IMR-90 (cell line): ENCODE measurements at regions not wholly inside any gene's neighbourhood (a gene's known extent, or its start where the extent isn't known, plus 50 kb on each side); places are given as distances from the start of the nearest gene placed in this dataset.

Experiments
- ATAC-seq: fragments of 200-7000 bp; cut with Tn5 transposase; 2 replicates; pipeline ENCODE4 v1.9.1; 2020; ENCODE audit warnings: low read depth, mild to moderate bottlenecking, moderate library complexity
- BruUV-seq: library from RNA; stranded (reverse); fragments of 400-500 nt; replicated peaks from 2 replicates; lab custom pipeline; 2021; lab: Mats Ljungman, UMichigan
- CTCF ChIA-PET: fragments of 300-600 bp; formaldehyde crosslinking; extraction: SDS; loops from one replicate; lab custom pipeline; 2021; ENCODE audit warnings: antibody characterized with exemption; lab: Yijun Ruan, JAX
- POLR2A ChIA-PET: fragments of 300-600 bp; sonication (Branson Sonifier 250); formaldehyde crosslinking; loops from one replicate; lab custom pipeline; 2022; ENCODE audit warnings: antibody characterized with exemption; ENCODE audit not compliant: unreplicated experiment; lab: Charles Lee
- DNase-seq: peaks from one replicate; pipeline ENCODE4 v3.0.0; 2013
- H2AFZ ChIP-seq: replicated peaks from 2 replicates; pipeline ENCODE3; 2013; ENCODE audit warnings: low read length, mild to moderate bottlenecking; ENCODE audit not compliant: poor library complexity
- H2AK5ac ChIP-seq: 2 replicates; pipeline ENCODE4 v1.6.1; 2013; ENCODE audit warnings: low read depth, low read length, inconsistent platforms
- H2AK9ac ChIP-seq: replicated peaks from 2 replicates; pipeline ENCODE3; 2013; ENCODE audit warnings: mild to moderate bottlenecking, low read depth, low read length, moderate library complexity; ENCODE audit not compliant: poor library complexity
- H2BK120ac ChIP-seq: 2 replicates; pipeline ENCODE4 v1.6.1; 2013; ENCODE audit warnings: low read depth, low read length, inconsistent platforms
- H2BK15ac ChIP-seq: 3 replicates; pipeline ENCODE4 v1.6.1; 2013; ENCODE audit warnings: low read depth, low read length, inconsistent platforms
- H2BK20ac ChIP-seq: 2 replicates; pipeline ENCODE4 v1.6.1; 2013; ENCODE audit warnings: low read depth, mild to moderate bottlenecking, inconsistent platforms, low read length, moderate library complexity
- H2BK5ac ChIP-seq: 2 replicates; pipeline ENCODE4 v1.6.1; 2013; ENCODE audit warnings: mild to moderate bottlenecking, low read depth, low read length, inconsistent platforms; ENCODE audit not compliant: poor library complexity, severe bottlenecking
- H3K14ac ChIP-seq: replicated peaks from 2 replicates; pipeline ENCODE4 v1.6.1; 2013; ENCODE audit warnings: low read depth, low read length, inconsistent platforms
- H3K18ac ChIP-seq: 2 replicates; pipeline ENCODE4 v1.6.1; 2013; ENCODE audit warnings: low read depth, low read length, control low read depth
- H3K23ac ChIP-seq: 2 replicates; pipeline ENCODE4 v1.6.1; 2013; ENCODE audit warnings: low read depth, low read length, inconsistent platforms
- H3K27ac ChIP-seq: 2 replicates; pipeline ENCODE4 v1.5.1; 2013; ENCODE audit warnings: mild to moderate bottlenecking, control low read depth, low read length; ENCODE audit not compliant: insufficient read depth
- H3K27me3 ChIP-seq: 2 replicates; pipeline ENCODE4 v1.6.1; 2013; ENCODE audit warnings: low read length; ENCODE audit not compliant: control insufficient read depth, insufficient read depth
- H3K36me3 ChIP-seq: 2 replicates; pipeline ENCODE4 v1.6.1; 2013; ENCODE audit warnings: low read length, mixed read lengths; ENCODE audit not compliant: control insufficient read depth, insufficient read depth
- H3K4ac ChIP-seq: 2 replicates; pipeline ENCODE4 v1.6.1; 2013; ENCODE audit warnings: low read depth, low read length, inconsistent platforms
- H3K4me1 ChIP-seq: 2 replicates; pipeline ENCODE4 v1.6.1; 2013; ENCODE audit warnings: low read length, mixed read lengths; ENCODE audit not compliant: control insufficient read depth, insufficient read depth
- H3K4me2 ChIP-seq: 2 replicates; pipeline ENCODE4 v1.6.1; 2013; ENCODE audit warnings: low read depth, mild to moderate bottlenecking, control low read depth, low read length, moderate library complexity
- H3K4me3 ChIP-seq: 2 replicates; pipeline ENCODE4 v1.5.1; 2013; ENCODE audit warnings: low read depth, mild to moderate bottlenecking, control low read depth, low read length, moderate library complexity; ENCODE audit not compliant: insufficient read depth
- H3K56ac ChIP-seq: 2 replicates; pipeline ENCODE4 v1.6.1; 2013; ENCODE audit warnings: low read length, inconsistent platforms; ENCODE audit not compliant: insufficient read depth; ENCODE audit errors: extremely low read depth
- H3K79me1 ChIP-seq, 2 experiments: 2 replicates each; pipeline ENCODE4 v1.6.1; 2013; ENCODE audit warnings: low read length in 2 of 2, inconsistent platforms in 1 of 2, low read depth in 1 of 2
- H3K9ac ChIP-seq: 2 replicates; pipeline ENCODE4 v1.6.1; 2013; ENCODE audit warnings: low read depth, low read length, control low read depth
- H3K9me1 ChIP-seq: 2 replicates; pipeline ENCODE4 v1.6.1; 2013; ENCODE audit warnings: low read length, inconsistent platforms; ENCODE audit not compliant: insufficient read depth
- H3K9me3 ChIP-seq: 2 replicates; pipeline ENCODE4 v1.6.1; 2013; ENCODE audit warnings: low read length; ENCODE audit not compliant: control insufficient read depth, insufficient read depth
- H4K20me1 ChIP-seq: 2 replicates; pipeline ENCODE4 v1.6.1; 2013; ENCODE audit warnings: low read length, inconsistent platforms; ENCODE audit not compliant: insufficient read depth
- H4K5ac ChIP-seq: 2 replicates; pipeline ENCODE4 v1.6.1; 2013; ENCODE audit warnings: mild to moderate bottlenecking, low read depth, low read length, control low read depth
- H4K8ac ChIP-seq, 2 experiments: 2 replicates each; pipeline ENCODE4 v1.6.1; 2013; ENCODE audit warnings: low read depth in 2 of 2, low read length in 2 of 2, control low read depth in 1 of 2, inconsistent platforms in 1 of 2
- H4K91ac ChIP-seq: 2 replicates; pipeline ENCODE4 v1.6.1; 2013; ENCODE audit warnings: low read depth, low read length, inconsistent platforms; ENCODE audit not compliant: insufficient read depth
- CEBPB ChIP-seq: IDR thresholded peaks from 2 replicates; pipeline ENCODE4 v1.6.1; 2012; ENCODE audit warnings: low read depth, low read length, improper control_type of control experiment
- POLR2A ChIP-seq: IDR thresholded peaks from 2 replicates; pipeline ENCODE4 v1.6.1; 2012; ENCODE audit warnings: mild to moderate bottlenecking, low read depth, low read length
- RAD21 ChIP-seq: IDR thresholded peaks from 2 replicates; pipeline ENCODE4 v1.6.1; 2012; ENCODE audit warnings: low read length, improper control_type of control experiment
- WGBS, 2 experiments: methylation state at CpG; one replicate each; pipeline versions ENCODE4 v1.1.5 to v1.1.7; 2013; ENCODE audit warnings: missing lambda C conversion rate in 2 of 2; ENCODE audit not compliant: insufficient read length in 1 of 2; ENCODE audit errors: extremely low coverage in 2 of 2; 5-methylcytosine and 5-hydroxymethylcytosine counted together
- dilution Hi-C: fragments of 300-500 bp; cut with HindIII; formaldehyde crosslinking; loops from one replicate; pipeline ENCODE4 v1.14.3; 2018; ENCODE audit warnings: low sequenced_read_pairs; ENCODE audit not compliant: unreplicated experiment
- in situ Hi-C: fragments of 300-500 bp; cut with MboI; formaldehyde crosslinking; loops from 3 replicates; pipeline ENCODE4 v1.14.3; 2019; ENCODE audit warnings: low sequenced_read_pairs, inconsistent platforms, mixed read lengths
- intact Hi-C: fragments of 100-400 bp; cut with micrococcal nuclease; formaldehyde crosslinking; loops from 2 replicates; pipeline ENCODE4 v1.10.0; 2022

- Histone ChIP-seq H3K56ac (peak overlapping the region; percentile 91), H2BK5ac (peak overlapping the region; percentile 86), H3K18ac (peak overlapping the region; percentile 90; the same call in 1 of the 2 replicates), H4K20me1 (no peaks in the 10 kb centered on the region), H2BK20ac (peak overlapping the region; percentile 97), H4K8ac (peak overlapping the region; percentile 49 to 84), H3K4ac (peak overlapping the region; percentile 98), H2BK15ac (peak overlapping the region; percentile 93), H4K5ac (peak overlapping the region; percentile 61; the same call in 1 of the 2 replicates), H3K27me3 (no peaks in the 10 kb centered on the region), H3K4me1 (peaks cover 14% of the 10 kb centered on the region), H2AK9ac (peak overlapping the region; percentile 70), H3K27ac (0 out of 2 replicates have a peak overlapping the region, but pooled peaks have one; percentile 11), H2BK120ac (peak overlapping the region; percentile 94), H3K23ac (peak overlapping the region; percentile 91), H3K79me1 (peaks cover 4 to 20% of the 10 kb centered on the region in 2 experiments; a peak in 2 of 4 replicates), H2AK5ac (peak overlapping the region; percentile 98), H3K36me3 (no peaks in the 10 kb centered on the region), H3K9ac (no peak overlapping the region; the same call in 1 of the 2 replicates), H3K9me3 (no peaks in the 10 kb centered on the region), H4K91ac (peak overlapping the region; percentile 94), H3K14ac (peak overlapping the region; percentile 94), H2AFZ (no peak overlapping the region), H3K4me3 (no peak overlapping the region), H3K9me1 (peaks cover 19% of the 10 kb centered on the region), H3K4me2 (peak overlapping the region; percentile 34; the same call in 1 of the 2 replicates)
- TF ChIP-seq RAD21, result peak; percentile 8; the same call in 1 of the 2 replicates
- peak; percentile 40; the same call in 1 of the 2 replicates for TF ChIP-seq CEBPB
- TF ChIP-seq POLR2A, result no peak
- ATAC-seq (peak; percentile 83), DNase-seq (peak; percentile 88)
- intact Hi-C loops (loop anchor here (10.0 kb wide), 1 partner anchor 506 kb away; no protein-coding TSS in a partner anchor), in situ Hi-C loops (no loop called here), dilution Hi-C loops (no loop called here)
- 95 to 100% methylated on average over 1 to 2 of the region's 8 CpGs for WGBS, 2 experiments
- ChIA-PET CTCF (interaction anchor here (0.6 kb wide), 1 partner anchor 62 kb away, joined by 3 read pairs; no protein-coding TSS in a partner anchor), POLR2A (no interaction called here)
- no TSS peak for BruUV-seq
Measured at GRCh38 chr7:41188163-41189130, 514.4 kb downstream of the INHBA start.
